HL-60/S4 (cell line): ENCODE measurements at regions not wholly inside any gene's neighbourhood (a gene's known extent, or its start where the extent isn't known, plus 50 kb on each side); places are given as distances from the start of the nearest gene placed in this dataset.

ENCODE experiments used
- in situ Hi-C: fragments of 300-500 bp; cut with MboI; formaldehyde crosslinking; loops from 2 replicates; pipeline ENCODE4 v1.14.3; 2022; ENCODE audit warnings: low sequenced_read_pairs

GRCh38 chr7:25617673-25618072 is 389.4 kb upstream of the NPVF start:
- in situ Hi-C loops: no loop called here

- in situ Hi-C loops: no loop called here
Measured at GRCh38 chr7:25619381-25619780, 391.1 kb upstream of the NPVF start.

GRCh38 chr7:25619963-25620799 is 391.9 kb upstream of the NPVF start:
- in situ Hi-C loops: no loop called here

GRCh38 chr7:25621993-25622392 is 393.7 kb upstream of the NPVF start:
- in situ Hi-C loops: no loop called here

GRCh38 chr7:25622695-25623094 is 394.4 kb upstream of the NPVF start:
- in situ Hi-C loops: no loop called here

GRCh38 chr7:25624051-25624450 is 395.8 kb upstream of the NPVF start:
- in situ Hi-C loops: no loop called here

GRCh38 chr7:25624833-25625232 is 396.5 kb upstream of the NPVF start:
- in situ Hi-C loops: no loop called here

DNA sequence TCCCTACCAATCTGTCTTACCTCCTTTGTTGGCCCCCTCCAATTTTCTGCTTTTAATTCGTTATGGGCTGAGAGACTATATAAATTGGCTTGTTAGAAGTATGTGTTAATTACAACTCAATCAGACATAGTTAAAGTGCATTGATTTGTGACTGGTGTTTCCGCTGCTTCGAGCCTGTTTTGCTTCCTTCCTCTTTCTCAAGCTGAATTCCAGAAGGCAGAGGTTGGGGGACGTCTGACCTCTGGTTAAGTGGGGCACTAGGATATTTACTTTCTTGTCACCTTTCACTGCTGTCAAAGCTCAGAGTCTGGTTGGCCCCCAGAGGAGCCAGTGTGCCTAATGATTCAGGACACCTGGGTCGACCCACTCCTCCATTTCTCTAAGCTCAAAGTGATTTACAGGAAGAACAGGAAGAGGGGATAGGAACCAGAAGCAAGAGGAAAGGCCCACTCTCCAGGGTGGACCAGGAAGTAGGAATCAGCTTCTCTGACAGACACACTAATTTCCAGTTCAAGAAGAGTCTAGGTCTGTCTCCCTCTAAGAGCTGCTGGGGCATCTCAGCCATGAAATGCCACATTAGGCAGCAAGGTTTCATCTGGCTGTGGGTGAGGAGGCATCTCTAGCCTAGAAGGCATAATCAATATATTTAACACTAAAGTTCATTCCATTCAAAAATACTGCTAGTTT is 397.2 kb upstream of the NPVF start:
- in situ Hi-C loops: no loop called here

GRCh38 chr7:25626451-25627131 is 398.3 kb upstream of the NPVF start:
- in situ Hi-C loops: no loop called here

- in situ Hi-C loops: no loop called here
Measured at GRCh38 chr7:25628446-25628845, 400.2 kb upstream of the NPVF start.

DNA sequence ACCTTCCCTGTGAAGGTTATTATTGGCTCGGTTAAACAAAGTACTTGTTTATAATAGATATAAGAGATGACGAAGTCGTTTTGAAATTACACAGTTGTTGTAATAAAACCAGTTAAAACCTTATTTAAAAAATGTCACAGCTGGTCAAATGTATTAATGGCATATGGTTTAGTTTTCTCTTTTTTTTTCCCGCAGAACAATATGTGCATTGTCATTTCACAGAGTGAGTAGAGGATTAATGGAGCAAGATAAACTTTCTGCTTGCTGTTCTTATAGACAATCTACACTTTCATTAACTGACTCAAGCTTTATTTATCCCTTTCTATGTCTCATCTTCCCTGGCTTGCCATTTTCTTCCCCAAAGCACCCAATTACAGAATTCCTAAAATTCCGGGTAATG is 404.3 kb upstream of the NPVF start:
- in situ Hi-C loops: no loop called here

DNA sequence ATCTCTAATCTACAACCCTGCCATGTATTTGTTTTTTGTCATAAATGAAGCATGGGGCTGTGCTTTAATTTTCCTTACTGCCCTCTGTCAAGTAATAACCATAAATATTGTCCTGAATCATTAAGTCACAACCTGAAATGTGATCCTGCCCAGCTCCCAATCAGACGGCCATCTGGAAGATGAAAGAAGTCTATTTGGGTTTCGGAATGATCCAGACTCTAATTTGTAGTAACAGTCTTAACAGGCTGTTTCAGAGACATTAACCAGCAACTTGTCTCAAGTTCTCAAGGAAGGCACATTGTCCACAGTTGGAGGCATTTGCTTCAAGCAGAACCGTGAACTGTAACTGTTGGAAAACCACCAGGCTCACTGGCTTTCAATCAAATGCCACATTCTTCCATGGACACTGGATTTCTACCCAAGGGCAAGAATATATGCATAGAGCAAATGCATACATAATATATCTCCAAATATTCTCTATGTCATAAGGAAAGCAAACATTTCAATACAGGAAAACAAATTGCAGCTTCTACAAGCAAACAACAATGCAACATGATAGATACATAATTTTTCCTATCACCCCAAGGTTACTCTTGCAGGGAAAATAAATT is 405.2 kb upstream of the NPVF start:
- in situ Hi-C loops: no loop called here

- in situ Hi-C loops: no loop called here
Measured at GRCh38 chr7:25636168-25636567, 407.9 kb upstream of the NPVF start.

GRCh38 chr7:25636871-25637283 is 408.6 kb upstream of the NPVF start:
- in situ Hi-C loops: no loop called here

DNA sequence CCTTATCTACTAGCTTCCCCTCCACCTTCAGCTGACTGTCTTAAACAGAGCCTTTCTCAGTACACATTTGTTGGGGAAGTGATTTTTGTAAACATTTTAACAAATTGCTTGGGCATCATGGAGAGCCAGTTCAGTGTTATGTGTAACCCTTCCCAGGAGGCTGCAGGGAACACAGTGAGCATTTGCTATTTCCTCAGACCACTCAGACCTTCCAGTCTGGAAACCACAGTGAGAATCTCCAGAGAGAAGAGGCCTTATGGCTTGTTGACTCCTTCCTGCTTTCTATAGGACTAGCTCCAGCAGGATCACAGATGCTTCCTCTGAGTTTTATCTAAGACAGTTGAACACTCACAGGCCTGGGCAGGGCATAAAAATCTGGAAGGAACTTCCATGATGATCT is 409.8 kb upstream of the NPVF start:
- in situ Hi-C loops: no loop called here

DNA sequence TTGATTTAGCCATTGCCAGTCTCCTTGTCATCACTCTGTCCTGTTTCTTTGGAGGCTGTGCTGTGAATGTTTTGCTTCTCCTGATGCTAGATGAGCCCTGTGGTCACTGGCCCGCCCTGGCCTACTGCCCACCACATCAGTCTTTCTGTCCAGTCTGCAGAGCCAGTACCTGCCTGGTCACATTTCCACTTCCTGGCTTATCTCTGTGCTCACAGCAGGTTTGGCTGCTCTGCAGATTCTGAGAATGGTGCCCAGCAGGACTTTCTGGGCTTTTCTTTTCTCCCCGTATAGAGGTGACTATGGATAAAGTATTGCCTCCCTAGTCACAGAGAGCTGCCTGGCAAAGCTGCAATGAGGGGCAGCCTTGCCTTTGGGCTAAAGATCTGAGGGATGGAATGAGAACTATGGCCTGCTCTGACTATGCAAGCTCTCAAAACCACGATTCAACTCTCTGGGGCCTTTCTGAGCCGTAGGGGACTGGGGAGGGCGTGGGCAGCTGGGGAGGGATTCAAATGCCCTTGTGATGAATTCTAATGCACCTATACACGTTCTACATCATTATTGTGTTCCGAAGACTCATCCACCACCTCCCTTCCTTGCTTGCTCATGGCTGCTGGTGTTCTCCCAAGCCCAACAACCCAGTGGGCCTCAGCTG is 410.4 kb upstream of the NPVF start:
- in situ Hi-C loops: no loop called here

DNA sequence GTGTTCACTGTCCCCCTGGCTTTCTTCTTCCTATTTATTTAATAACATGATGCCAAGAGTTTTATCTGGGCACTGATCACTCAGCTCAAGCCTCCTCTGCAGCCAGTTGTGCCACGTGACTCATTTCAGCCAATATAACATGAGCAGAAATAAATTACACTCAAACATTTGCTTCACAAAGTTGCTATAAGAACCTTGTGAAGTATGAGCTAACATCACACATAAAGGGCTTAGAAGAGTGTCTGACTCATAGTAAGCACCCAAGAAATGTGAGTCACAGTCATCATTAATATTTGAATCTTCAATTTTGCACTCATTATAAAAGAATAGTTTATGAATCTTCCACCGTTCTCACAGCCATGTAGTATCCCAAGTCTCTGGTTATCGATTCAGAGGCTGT is 414.6 kb upstream of the NPVF start:
- in situ Hi-C loops: no loop called here

DNA sequence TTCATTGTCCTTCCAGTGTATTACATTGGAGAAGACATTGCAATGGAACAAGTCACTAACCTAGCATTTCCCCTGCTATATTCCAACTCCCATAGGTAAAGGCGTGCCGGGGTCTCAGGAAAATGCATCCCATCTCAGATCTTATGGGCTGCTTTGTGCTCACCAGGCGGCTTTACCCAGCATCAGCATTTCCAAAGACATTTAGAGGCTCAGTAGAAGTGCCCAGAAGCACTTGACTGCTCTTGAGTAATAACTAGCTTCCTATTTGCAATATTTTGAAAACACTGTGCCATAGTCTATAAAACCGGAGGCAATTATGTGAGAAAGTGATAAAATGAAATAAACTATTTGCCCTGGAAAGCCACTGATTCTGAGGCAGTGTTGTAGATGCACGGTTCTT is 415.0 kb upstream of the NPVF start:
- in situ Hi-C loops: no loop called here

DNA sequence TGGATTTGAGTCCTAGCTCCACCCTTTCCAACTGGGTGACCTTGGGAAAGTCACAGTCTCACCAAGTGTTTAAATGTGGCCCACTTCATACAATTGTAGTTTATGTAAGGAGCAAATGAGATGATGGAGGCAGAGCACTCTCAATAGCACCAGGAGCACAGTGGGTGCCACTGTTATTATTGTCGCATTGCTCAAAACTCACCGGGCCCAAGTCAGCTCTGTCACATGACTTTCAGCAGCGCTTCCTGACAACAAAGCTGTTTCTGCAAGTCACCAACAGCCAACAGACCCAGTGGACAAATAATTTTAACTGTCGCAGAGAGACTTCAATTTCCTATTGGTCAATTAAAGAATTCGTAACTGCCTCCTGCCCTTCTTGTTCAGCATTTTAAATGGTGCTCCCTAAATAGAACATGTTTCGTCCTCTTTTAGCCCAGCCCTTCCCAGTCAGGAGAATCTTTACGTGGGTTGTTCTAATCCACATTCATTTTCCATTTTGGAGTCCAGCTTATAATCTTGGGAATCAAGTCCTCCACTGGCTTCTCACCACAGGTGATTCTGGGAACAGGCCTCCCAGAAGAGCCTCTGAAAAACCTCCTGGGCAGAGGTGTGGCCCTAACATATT is 415.6 kb upstream of the NPVF start:
- in situ Hi-C loops: no loop called here

GRCh38 chr7:25646726-25647413 is 418.6 kb upstream of the NPVF start:
- in situ Hi-C loops: no loop called here
